ENCODE measurements at regions not wholly inside any gene's neighbourhood (a gene's known extent, or its start where the extent isn't known, plus 50 kb on each side); places are given as distances from the start of the nearest gene placed in this dataset.
"Not testable (repeated sequence)": the region's sequence is repeated elsewhere in the genome, so short reads cannot be mapped to it uniquely, and the experiment has no call there.

- H3K4me3 ChIP-seq (ENCODE audit: low read depth in 1 of 2, low read length in 2 of 2); H3K27ac ChIP-seq (ENCODE audit: low read depth, low read length); H3K9ac ChIP-seq (ENCODE audit: low read depth in 1 of 2, low read length in 2 of 2); H3K4me1 ChIP-seq (ENCODE audit: control insufficient read depth in 1 of 2, insufficient read depth in 2 of 2, low read length in 2 of 2); H3K27me3 ChIP-seq (ENCODE audit: control insufficient read depth in 1 of 2, insufficient read depth in 2 of 2, low read length in 2 of 2); H3K36me3 ChIP-seq (ENCODE audit: control insufficient read depth in 1 of 2, insufficient read depth in 2 of 2, low read length in 2 of 2); H3K9me3 ChIP-seq (ENCODE audit: control insufficient read depth in 1 of 2, low read length in 2 of 2): not testable (repeated sequence)
Measured at GRCh38 chr5:99410386-99410785, 481.6 kb upstream of the CHD1 start.

DNA sequence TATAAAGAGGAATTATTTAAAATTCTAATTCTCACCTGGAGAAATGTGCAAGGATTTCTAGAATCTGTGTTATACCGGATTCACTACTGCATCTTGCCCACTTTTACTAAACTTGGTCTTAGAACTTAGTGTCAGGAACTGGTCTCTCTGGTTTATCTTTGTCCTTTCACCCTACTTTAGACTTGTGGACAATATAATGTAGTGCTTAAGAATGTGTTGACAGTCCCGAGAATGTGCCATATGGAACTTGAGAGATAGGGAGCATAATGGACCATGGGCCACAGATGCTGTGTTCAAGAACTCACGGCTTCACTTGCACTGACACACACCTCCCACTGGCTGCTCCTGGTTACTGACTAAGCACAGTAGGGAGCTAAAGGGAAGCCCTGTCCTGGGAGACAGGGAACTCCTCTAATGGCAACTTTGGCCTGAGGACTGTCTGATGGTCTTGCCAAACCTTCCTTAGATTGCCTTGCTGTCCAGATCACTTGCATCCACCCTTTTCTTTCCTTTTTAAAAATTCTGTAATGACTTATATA is 476.0 kb upstream of the CHD1 start:
- H3K27me3 ChIP-seq (ENCODE audit: control insufficient read depth in 1 of 2, insufficient read depth in 2 of 2, low read length in 2 of 2); H3K4me1 ChIP-seq (ENCODE audit: control insufficient read depth in 1 of 2, insufficient read depth in 2 of 2, low read length in 2 of 2); H3K36me3 ChIP-seq (ENCODE audit: control insufficient read depth in 1 of 2, insufficient read depth in 2 of 2, low read length in 2 of 2); H3K27ac ChIP-seq (ENCODE audit: low read depth, low read length); H3K4me3 ChIP-seq (ENCODE audit: low read depth in 1 of 2, low read length in 2 of 2); H3K9me3 ChIP-seq (ENCODE audit: control insufficient read depth in 1 of 2, low read length in 2 of 2); H3K9ac ChIP-seq (ENCODE audit: low read depth in 1 of 2, low read length in 2 of 2): not testable (repeated sequence)

- not testable (repeated sequence) for H3K36me3 ChIP-seq (ENCODE audit: control insufficient read depth in 1 of 2, insufficient read depth in 2 of 2, low read length in 2 of 2); H3K9ac ChIP-seq (ENCODE audit: low read depth in 1 of 2, low read length in 2 of 2); H3K27me3 ChIP-seq (ENCODE audit: control insufficient read depth in 1 of 2, insufficient read depth in 2 of 2, low read length in 2 of 2); H3K4me1 ChIP-seq (ENCODE audit: control insufficient read depth in 1 of 2, insufficient read depth in 2 of 2, low read length in 2 of 2); H3K27ac ChIP-seq (ENCODE audit: low read depth, low read length); H3K9me3 ChIP-seq (ENCODE audit: control insufficient read depth in 1 of 2, low read length in 2 of 2); H3K4me3 ChIP-seq (ENCODE audit: low read depth in 1 of 2, low read length in 2 of 2)
Measured at GRCh38 chr5:99400571-99400970, 471.8 kb upstream of the CHD1 start.

DNA sequence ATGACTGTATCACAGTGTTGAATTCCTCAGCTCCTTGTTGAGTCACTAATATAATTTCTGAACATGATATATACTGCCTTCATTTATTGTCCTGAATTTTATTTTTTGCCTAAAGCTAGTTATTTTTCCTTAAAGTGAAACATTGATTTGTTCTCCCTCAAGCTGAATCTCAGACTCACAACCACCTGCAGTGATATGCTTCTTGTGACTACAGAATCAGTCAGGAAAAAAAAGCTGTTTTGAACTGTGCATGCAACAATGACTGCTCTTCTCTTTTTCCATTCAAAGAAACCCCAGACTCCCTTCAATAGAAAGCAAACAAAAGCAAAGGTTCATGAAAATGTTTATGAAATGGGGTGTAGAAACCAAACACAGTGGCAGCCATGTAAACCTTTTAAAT is 470.2 kb upstream of the CHD1 start:
- Histone ChIP-seq H3K27me3 (ENCODE audit: control insufficient read depth in 1 of 2, insufficient read depth in 2 of 2, low read length in 2 of 2) (no peaks in the 10 kb centered on the region), H3K4me1 (ENCODE audit: control insufficient read depth in 1 of 2, insufficient read depth in 2 of 2, low read length in 2 of 2) (no peaks in the 10 kb centered on the region), H3K36me3 (ENCODE audit: control insufficient read depth in 1 of 2, insufficient read depth in 2 of 2, low read length in 2 of 2) (no peaks in the 10 kb centered on the region), H3K4me3 (ENCODE audit: low read depth in 1 of 2, low read length in 2 of 2) (no peak overlapping the region), H3K9me3 (ENCODE audit: control insufficient read depth in 1 of 2, low read length in 2 of 2) (no peaks in the 10 kb centered on the region), H3K27ac (ENCODE audit: low read depth, low read length) (no peak overlapping the region), H3K9ac (ENCODE audit: low read depth in 1 of 2, low read length in 2 of 2) (no peak overlapping the region)

- H3K27me3 ChIP-seq (ENCODE audit: control insufficient read depth in 1 of 2, insufficient read depth in 2 of 2, low read length in 2 of 2): no peaks in the 10 kb centered on the region
- no peak overlapping the region for H3K9ac ChIP-seq (ENCODE audit: low read depth in 1 of 2, low read length in 2 of 2)
- peaks cover 0 to 2% of the 10 kb centered on the region in 2 donors for H3K9me3 ChIP-seq (ENCODE audit: control insufficient read depth in 1 of 2, low read length in 2 of 2)
- no peaks in the 10 kb centered on the region for H3K36me3 ChIP-seq (ENCODE audit: control insufficient read depth in 1 of 2, insufficient read depth in 2 of 2, low read length in 2 of 2)
- H3K4me3 ChIP-seq (ENCODE audit: low read depth in 1 of 2, low read length in 2 of 2): no peak overlapping the region
- H3K4me1 ChIP-seq (ENCODE audit: control insufficient read depth in 1 of 2, insufficient read depth in 2 of 2, low read length in 2 of 2): no peaks in the 10 kb centered on the region
- H3K27ac ChIP-seq (ENCODE audit: low read depth, low read length): no peak overlapping the region
Measured at GRCh38 chr5:99386406-99387077, 457.7 kb upstream of the CHD1 start.

DNA sequence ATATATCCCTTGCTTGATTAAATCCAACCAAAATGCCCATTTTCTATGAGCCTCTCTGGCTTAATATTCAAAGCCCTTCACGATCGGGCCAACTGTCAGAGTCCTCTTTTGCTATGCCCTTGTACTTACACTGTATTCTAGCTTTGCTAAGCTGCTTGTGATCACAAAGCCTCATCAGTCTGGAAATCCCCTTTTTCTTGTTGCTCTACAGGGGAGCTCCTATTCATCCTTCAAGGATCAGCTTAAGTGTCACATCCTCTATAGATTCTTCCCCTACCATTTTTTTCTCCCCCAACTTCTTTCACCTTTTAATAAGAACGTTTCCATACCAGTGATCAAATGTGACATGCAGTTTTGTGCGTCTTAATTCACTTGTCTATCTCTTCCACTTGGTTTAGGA is 450.4 kb upstream of the CHD1 start:
- H3K4me3 ChIP-seq (ENCODE audit: low read depth in 1 of 2, low read length in 2 of 2): no peak overlapping the region
- no peaks in the 10 kb centered on the region for H3K36me3 ChIP-seq (ENCODE audit: control insufficient read depth in 1 of 2, insufficient read depth in 2 of 2, low read length in 2 of 2)
- H3K27me3 ChIP-seq (ENCODE audit: control insufficient read depth in 1 of 2, insufficient read depth in 2 of 2, low read length in 2 of 2): no peaks in the 10 kb centered on the region
- H3K9me3 ChIP-seq (ENCODE audit: control insufficient read depth in 1 of 2, low read length in 2 of 2): peaks cover 0 to 2% of the 10 kb centered on the region in 2 donors
- no peak overlapping the region for H3K27ac ChIP-seq (ENCODE audit: low read depth, low read length)
- no peak overlapping the region for H3K9ac ChIP-seq (ENCODE audit: low read depth in 1 of 2, low read length in 2 of 2)
- H3K4me1 ChIP-seq (ENCODE audit: control insufficient read depth in 1 of 2, insufficient read depth in 2 of 2, low read length in 2 of 2): no peaks in the 10 kb centered on the region

DNA sequence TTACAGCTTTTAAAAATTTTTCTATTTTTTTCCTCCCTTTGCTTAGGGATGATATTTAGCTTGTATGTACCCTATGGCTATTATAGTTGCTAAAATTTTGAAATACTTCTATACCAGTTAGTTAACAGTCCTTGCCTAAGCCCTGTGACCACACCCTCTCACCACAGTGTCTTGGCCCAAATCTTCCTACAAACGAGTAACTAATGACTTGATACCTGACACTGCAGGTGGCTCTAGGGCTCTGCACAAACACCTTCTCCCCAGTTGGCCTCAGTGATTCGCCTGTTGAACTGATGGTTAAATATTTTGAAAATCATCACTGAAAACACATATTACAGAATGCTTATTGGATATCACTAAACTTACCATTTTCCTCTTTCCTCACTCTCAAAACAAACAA is 449.6 kb upstream of the CHD1 start:
- Histone ChIP-seq H3K36me3 (ENCODE audit: control insufficient read depth in 1 of 2, insufficient read depth in 2 of 2, low read length in 2 of 2) (no peaks in the 10 kb centered on the region), H3K9me3 (ENCODE audit: control insufficient read depth in 1 of 2, low read length in 2 of 2) (peaks cover 0 to 2% of the 10 kb centered on the region in 2 donors), H3K4me3 (ENCODE audit: low read depth in 1 of 2, low read length in 2 of 2) (no peak overlapping the region), H3K27me3 (ENCODE audit: control insufficient read depth in 1 of 2, insufficient read depth in 2 of 2, low read length in 2 of 2) (no peaks in the 10 kb centered on the region), H3K4me1 (ENCODE audit: control insufficient read depth in 1 of 2, insufficient read depth in 2 of 2, low read length in 2 of 2) (no peaks in the 10 kb centered on the region), H3K27ac (ENCODE audit: low read depth, low read length) (no peak overlapping the region), H3K9ac (ENCODE audit: low read depth in 1 of 2, low read length in 2 of 2) (no peak overlapping the region)

DNA sequence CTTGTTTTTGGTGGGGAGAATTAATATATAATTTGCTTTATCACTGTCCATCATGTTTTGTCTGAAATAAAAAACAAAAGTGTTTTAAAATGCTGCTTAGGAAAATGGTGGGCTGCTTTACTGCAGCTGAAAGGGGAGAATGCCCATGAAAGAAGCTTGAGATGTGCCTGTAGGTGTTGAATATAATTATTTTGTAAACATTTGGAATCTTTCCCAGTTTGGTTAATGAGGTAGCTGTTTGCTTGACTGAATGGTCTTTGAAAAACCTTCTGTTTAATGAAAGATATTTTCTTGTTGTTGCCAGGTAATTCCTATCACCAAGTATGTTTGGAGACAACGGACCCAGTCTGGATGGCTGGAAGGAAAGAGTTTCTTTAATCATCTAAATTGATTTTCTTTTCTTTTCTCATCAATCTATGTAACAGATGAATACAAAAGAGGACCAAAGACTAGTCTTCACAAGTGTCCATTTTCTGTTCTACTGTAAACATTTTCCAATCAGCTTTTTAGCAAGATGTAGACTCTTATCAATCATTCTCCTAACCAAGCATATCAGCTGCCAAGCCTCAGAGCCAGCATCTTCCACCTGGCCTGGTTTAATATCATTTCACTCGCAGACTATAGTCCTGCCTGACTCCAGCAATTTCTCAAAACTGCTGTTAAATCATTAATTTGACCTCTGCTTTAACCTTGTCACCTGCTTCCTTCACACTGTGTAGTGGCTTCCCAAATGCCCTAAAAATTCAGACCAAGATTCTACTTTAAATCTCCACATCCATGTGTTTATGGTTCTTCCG is 441.2 kb upstream of the CHD1 start:
- Histone ChIP-seq H3K27me3 (ENCODE audit: control insufficient read depth in 1 of 2, insufficient read depth in 2 of 2, low read length in 2 of 2) (no peaks in the 10 kb centered on the region), H3K4me1 (ENCODE audit: control insufficient read depth in 1 of 2, insufficient read depth in 2 of 2, low read length in 2 of 2) (no peaks in the 10 kb centered on the region), H3K27ac (ENCODE audit: low read depth, low read length) (no peak overlapping the region), H3K9me3 (ENCODE audit: control insufficient read depth in 1 of 2, low read length in 2 of 2) (no peaks in the 10 kb centered on the region), H3K36me3 (ENCODE audit: control insufficient read depth in 1 of 2, insufficient read depth in 2 of 2, low read length in 2 of 2) (no peaks in the 10 kb centered on the region), H3K9ac (ENCODE audit: low read depth in 1 of 2, low read length in 2 of 2) (no peak overlapping the region), H3K4me3 (ENCODE audit: low read depth in 1 of 2, low read length in 2 of 2) (no peak overlapping the region)

- Histone ChIP-seq H3K27ac (ENCODE audit: low read depth, low read length) (no peak overlapping the region), H3K27me3 (ENCODE audit: control insufficient read depth in 1 of 2, insufficient read depth in 2 of 2, low read length in 2 of 2) (no peaks in the 10 kb centered on the region), H3K36me3 (ENCODE audit: control insufficient read depth in 1 of 2, insufficient read depth in 2 of 2, low read length in 2 of 2) (no peaks in the 10 kb centered on the region), H3K9ac (ENCODE audit: low read depth in 1 of 2, low read length in 2 of 2) (no peak overlapping the region), H3K4me3 (ENCODE audit: low read depth in 1 of 2, low read length in 2 of 2) (no peak overlapping the region), H3K4me1 (ENCODE audit: control insufficient read depth in 1 of 2, insufficient read depth in 2 of 2, low read length in 2 of 2) (no peaks in the 10 kb centered on the region), H3K9me3 (ENCODE audit: control insufficient read depth in 1 of 2, low read length in 2 of 2) (no peaks in the 10 kb centered on the region)
Measured at GRCh38 chr5:99368726-99369125, 439.9 kb upstream of the CHD1 start.

GRCh38 chr5:99355881-99356280 is 427.1 kb upstream of the CHD1 start:
- H3K27ac ChIP-seq (ENCODE audit: low read depth, low read length): no peak overlapping the region
- no peaks in the 10 kb centered on the region for H3K4me1 ChIP-seq (ENCODE audit: control insufficient read depth in 1 of 2, insufficient read depth in 2 of 2, low read length in 2 of 2)
- H3K27me3 ChIP-seq (ENCODE audit: control insufficient read depth in 1 of 2, insufficient read depth in 2 of 2, low read length in 2 of 2): no peaks in the 10 kb centered on the region
- H3K36me3 ChIP-seq (ENCODE audit: control insufficient read depth in 1 of 2, insufficient read depth in 2 of 2, low read length in 2 of 2): no peaks in the 10 kb centered on the region
- peaks cover 0 to 6% of the 10 kb centered on the region in 2 donors for H3K9me3 ChIP-seq (ENCODE audit: control insufficient read depth in 1 of 2, low read length in 2 of 2)
- H3K9ac ChIP-seq (ENCODE audit: low read depth in 1 of 2, low read length in 2 of 2): no peak overlapping the region
- no peak overlapping the region for H3K4me3 ChIP-seq (ENCODE audit: low read depth in 1 of 2, low read length in 2 of 2)
